ACC112 (cell line): ENCODE measurements at regions not wholly inside any gene's neighbourhood (a gene's known extent, or its start where the extent isn't known, plus 50 kb on each side); places are given as distances from the start of the nearest gene placed in this dataset.

Source experiments
- H2AFZ ChIP-seq: fragments of 200-600 bp; sonication (generic); one replicate; pipeline ENCODE4 v1.6.0; 2017; ENCODE audit warnings: antibody characterized with exemption, low read length; ENCODE audit not compliant: unreplicated experiment
- H3K27ac ChIP-seq: fragments of 200-600 bp; sonication (generic); 2 replicates; pipeline ENCODE4 v1.5.1; 2014; ENCODE audit warnings: low read depth, mild to moderate bottlenecking, antibody characterized with exemption, low read length, moderate library complexity
- H3K27me3 ChIP-seq: fragments of 200-600 bp; sonication (generic); 2 replicates; pipeline ENCODE4 v1.6.1; 2014; ENCODE audit warnings: mild to moderate bottlenecking, antibody characterized with exemption, low read length, moderate library complexity, mixed read lengths; ENCODE audit not compliant: insufficient read depth
- H3K36me3 ChIP-seq: fragments of 200-600 bp; sonication (generic); 2 replicates; pipeline ENCODE4 v1.6.1; 2016; ENCODE audit warnings: mild to moderate bottlenecking, antibody characterized with exemption, low read length, moderate library complexity, mixed read lengths; ENCODE audit not compliant: insufficient read depth
- H3K4me1 ChIP-seq: fragments of 200-600 bp; sonication (generic); one replicate; pipeline ENCODE4 v1.6.1; 2016; ENCODE audit warnings: low read length, mixed read lengths; ENCODE audit not compliant: insufficient read depth, unreplicated experiment, control insufficient read depth
- H3K4me3 ChIP-seq: fragments of 200-600 bp; sonication (generic); 2 replicates; pipeline ENCODE4 v1.5.1; 2014; ENCODE audit warnings: mild to moderate bottlenecking, low read depth, low read length
- H3K79me2 ChIP-seq: fragments of 200-600 bp; sonication (generic); one replicate; pipeline ENCODE4 v1.6.0; 2016; ENCODE audit warnings: low read length; ENCODE audit not compliant: control insufficient read depth, unreplicated experiment, insufficient read depth

DNA sequence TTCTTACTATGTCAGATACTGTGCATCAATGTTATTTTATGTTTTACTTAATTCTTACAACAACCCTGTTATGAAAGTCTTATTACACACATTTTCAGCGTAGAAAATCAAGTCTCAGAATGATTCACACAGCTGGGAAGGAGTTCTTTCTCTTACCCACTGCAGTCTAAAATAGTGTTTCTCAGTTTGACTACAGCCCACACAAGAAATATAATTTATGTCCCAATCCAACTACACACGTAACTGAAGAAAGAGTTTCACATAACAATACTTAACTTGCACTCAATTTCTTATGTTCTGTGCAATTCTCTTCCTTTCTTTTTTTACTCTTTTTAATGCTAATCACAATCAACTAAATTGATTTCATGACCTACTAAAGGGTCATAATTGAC lies 252.8 kb upstream of the ADGRL2 start:
- H3K4me3 ChIP-seq = no peak overlapping the region
- H3K79me2 ChIP-seq = no peaks in the 10 kb centered on the region
- H3K36me3 ChIP-seq = no peaks in the 10 kb centered on the region
- H3K27ac ChIP-seq = no peak overlapping the region
- no peak overlapping the region for H2AFZ ChIP-seq
- peaks cover 16% of the 10 kb centered on the region for H3K4me1 ChIP-seq
- H3K27me3 ChIP-seq = no peaks in the 10 kb centered on the region

DNA sequence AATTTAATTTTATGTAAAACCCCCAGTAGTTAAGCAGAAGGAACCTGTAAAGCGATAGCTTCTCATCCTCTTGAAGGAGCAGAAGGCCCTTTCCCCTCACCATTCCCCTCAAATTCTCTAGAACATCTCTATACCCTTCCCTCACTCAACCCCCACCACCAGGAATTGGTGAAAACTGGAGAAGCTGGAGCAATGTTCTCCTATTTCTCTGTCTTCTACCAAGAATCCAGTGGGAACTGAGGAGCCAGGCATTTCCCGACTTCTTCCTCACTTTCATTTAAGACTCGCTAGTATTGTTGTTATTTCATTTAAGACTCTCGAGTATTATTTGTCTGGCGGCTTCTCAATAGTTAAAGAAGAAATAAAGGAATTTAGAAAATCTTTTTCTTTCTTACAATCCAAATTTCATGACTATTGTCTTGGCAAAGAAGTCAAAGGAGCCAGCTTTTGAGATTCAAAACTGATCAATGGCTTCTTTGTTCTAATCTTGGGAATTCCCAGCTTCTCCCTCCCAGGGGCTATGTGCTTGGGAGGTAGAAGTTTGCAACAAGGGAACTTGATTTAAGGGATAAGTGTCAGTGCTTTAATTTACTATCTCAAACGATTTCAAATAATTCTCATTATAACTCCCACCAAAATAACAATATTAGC lies 253.3 kb upstream of the ADGRL2 start:
- Histone ChIP-seq H3K79me2 (no peaks in the 10 kb centered on the region), H3K27ac (no peak overlapping the region), H3K4me3 (no peak overlapping the region; the same call in 1 of the 2 replicates), H2AFZ (no peak overlapping the region), H3K27me3 (no peaks in the 10 kb centered on the region), H3K4me1 (peaks cover 16% of the 10 kb centered on the region), H3K36me3 (no peaks in the 10 kb centered on the region)

DNA sequence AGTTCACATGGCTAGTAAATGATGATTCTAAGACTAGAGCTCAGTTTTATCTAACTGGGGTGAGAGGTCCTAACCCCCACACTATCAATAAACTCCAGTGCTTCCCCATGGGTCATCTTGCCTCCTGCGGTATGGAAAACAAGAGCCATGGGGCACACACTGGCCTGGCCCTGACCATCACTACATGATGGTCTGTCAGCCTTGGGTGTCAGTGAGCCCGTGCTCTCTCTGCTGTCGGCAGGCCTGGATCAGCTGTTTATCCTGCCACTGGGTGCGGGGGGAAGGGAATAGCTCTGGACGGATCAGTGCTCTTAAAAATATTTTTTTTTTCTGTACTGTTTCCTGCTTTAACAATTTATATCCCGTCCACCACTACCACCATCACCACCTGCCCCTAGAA lies 255.0 kb upstream of the ADGRL2 start:
- Histone ChIP-seq H3K4me3 (no peak overlapping the region), H3K27ac (no peak overlapping the region), H3K27me3 (no peaks in the 10 kb centered on the region), H3K79me2 (no peaks in the 10 kb centered on the region), H3K4me1 (peaks cover 16% of the 10 kb centered on the region), H3K36me3 (no peaks in the 10 kb centered on the region), H2AFZ (no peak overlapping the region)

DNA sequence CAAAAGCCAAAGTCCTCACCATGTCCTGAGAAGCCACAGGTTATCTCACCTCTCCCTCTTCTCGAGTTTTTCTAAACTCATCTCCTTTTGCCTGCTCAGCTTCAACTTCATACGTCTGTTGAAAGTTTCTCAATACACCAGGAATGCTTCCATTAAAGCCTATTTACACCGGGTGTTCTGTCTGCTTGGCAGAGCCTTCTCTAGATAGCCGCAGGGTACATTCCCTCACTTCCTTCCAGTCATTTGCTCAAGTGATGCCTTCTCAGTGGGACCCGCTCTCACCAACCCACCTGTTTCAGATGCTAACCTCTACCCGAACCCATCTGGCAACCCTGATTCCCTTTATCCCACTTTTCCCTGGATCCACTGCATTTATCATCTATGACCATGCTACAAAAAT lies 257.0 kb upstream of the ADGRL2 start:
- Histone ChIP-seq H3K27me3 (no peaks in the 10 kb centered on the region), H3K4me3 (no peak overlapping the region), H3K4me1 (peaks cover 9% of the 10 kb centered on the region), H2AFZ (no peak overlapping the region), H3K36me3 (no peaks in the 10 kb centered on the region), H3K27ac (no peak overlapping the region), H3K79me2 (no peaks in the 10 kb centered on the region)

DNA sequence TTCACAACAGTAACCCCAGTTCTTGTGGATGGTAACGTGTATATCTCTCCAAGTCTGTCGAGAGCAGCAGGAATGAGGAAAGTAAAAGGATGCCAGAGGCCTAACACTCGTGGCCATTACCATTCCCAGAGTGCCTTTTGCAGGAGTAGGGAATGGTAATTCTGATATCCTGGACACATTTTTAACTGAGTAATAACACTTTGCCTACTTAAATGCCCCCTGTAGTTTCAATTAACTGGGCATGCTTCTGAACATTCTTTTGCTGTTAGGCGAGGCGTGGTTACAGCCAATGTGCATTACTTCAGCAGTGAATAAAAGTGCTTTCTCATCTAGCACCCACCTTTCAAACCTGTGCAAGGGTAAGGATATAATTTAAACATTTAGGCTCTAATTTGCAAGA lies 258.5 kb upstream of the ADGRL2 start:
- H3K4me3 ChIP-seq = no peak overlapping the region
- no peak overlapping the region for H3K27ac ChIP-seq
- H3K79me2 ChIP-seq = no peaks in the 10 kb centered on the region
- no peaks in the 10 kb centered on the region for H3K36me3 ChIP-seq
- no peaks in the 10 kb centered on the region for H3K27me3 ChIP-seq
- no peaks in the 10 kb centered on the region for H3K4me1 ChIP-seq
- H2AFZ ChIP-seq = no peak overlapping the region

DNA sequence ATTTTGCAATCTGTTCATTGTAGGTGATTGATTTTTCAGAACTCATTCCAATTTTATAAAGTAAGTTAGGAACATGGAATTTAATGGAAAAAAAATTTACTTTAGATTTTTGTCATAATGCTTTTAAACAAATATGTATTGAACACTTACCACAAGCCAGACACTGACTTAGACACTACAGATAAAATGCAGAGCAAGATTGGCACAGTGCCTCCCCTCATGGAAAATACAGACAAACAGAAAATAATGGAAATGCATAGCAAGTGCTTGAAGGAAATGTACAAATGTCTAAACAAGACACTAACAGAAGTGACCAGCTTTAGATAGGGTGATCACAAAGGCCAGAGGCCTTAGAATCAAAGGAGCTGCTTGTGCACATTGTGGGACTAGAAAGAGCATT lies 260.5 kb upstream of the ADGRL2 start:
- Histone ChIP-seq H3K79me2 (no peaks in the 10 kb centered on the region), H2AFZ (no peak overlapping the region), H3K27ac (no peak overlapping the region), H3K27me3 (no peaks in the 10 kb centered on the region), H3K36me3 (no peaks in the 10 kb centered on the region), H3K4me3 (no peak overlapping the region), H3K4me1 (no peaks in the 10 kb centered on the region)

DNA sequence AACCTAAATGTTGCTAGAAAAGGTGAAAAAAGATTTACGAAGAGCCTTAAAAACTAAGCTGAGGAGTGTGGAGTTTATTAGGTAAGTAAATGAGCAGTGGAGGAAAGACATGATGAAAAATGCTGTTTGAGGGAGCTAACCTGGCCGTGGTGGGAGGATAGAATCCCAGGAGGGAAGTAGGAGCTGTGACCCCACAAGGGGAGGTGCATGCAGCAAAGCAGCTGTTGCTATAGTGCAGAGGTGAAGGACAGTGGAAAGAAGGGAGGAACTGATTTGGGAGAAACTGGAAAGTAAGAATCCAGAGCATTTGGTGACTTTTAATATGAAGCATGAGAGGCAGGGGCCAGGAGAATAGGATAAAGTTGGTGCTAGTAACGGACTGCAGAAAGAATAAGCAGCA lies 271.7 kb upstream of the ADGRL2 start:
- Histone ChIP-seq H3K79me2 (no peaks in the 10 kb centered on the region), H3K4me3 (no peak overlapping the region), H3K36me3 (no peaks in the 10 kb centered on the region), H3K27ac (no peak overlapping the region), H2AFZ (no peak overlapping the region), H3K27me3 (no peaks in the 10 kb centered on the region), H3K4me1 (no peaks in the 10 kb centered on the region)

DNA sequence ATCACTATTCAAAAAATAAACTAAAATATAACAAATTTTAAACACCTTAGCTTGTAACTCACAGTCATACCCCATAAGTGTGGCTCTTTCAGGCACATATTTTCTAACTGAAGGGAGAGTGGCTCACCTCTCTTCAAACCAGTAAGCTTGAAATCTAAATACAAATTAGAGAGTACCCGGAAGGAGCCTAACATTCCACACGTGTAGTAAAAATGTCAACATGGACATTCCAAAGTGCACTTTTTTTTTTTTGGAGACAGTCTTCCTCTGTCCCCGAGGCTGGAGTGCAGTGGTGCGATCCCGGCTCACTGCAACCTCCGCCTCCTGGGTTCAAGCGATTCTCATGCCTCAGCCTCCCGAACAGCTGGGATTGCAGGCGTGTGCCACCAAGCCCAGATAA lies 275.6 kb upstream of the ADGRL2 start:
- Histone ChIP-seq H3K27ac (no peak overlapping the region), H2AFZ (no peak overlapping the region), H3K4me3 (no peak overlapping the region), H3K79me2 (no peaks in the 10 kb centered on the region), H3K36me3 (no peaks in the 10 kb centered on the region), H3K4me1 (no peaks in the 10 kb centered on the region), H3K27me3 (no peaks in the 10 kb centered on the region)

DNA sequence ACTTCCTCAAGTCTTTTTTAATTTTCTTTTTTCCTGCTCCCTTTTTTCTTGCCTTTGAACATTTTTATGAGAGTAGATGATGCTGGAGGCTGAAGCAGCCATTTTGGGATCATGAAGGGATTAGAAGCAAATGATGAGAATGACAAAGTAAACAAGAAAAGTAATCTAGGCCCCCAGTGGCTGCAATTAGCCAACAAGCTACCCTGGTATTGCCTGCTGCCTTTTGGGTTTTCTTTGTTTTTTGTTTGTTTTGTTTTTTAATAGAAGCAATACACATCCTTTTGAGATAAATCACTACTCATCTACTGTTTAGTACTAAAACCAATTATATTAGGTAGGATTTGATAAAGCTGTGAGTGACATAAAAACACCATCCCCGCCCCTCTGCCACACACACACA lies 280.7 kb upstream of the ADGRL2 start:
- Histone ChIP-seq H2AFZ (no peak overlapping the region), H3K79me2 (no peaks in the 10 kb centered on the region)

DNA sequence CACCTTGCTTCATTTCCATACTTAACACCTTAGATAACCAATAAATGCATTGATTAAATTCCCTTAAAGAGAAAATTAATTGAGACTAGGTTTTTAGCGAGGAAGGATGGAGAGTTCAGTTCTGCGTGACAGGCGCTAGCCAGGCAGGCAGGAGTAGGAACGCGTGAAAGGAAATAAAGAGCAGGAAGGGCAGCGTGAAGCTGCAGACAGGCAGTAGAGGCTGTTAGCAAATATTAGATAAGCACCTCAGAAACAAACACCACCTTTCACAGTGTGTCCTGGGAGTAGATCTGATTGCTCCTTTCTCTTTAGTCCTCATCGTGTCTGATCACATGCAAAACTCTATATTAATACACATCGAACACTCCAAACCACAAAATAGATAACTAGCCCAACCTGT lies 282.7 kb upstream of the ADGRL2 start:
- no peaks in the 10 kb centered on the region for H3K36me3 ChIP-seq
- no peaks in the 10 kb centered on the region for H3K4me1 ChIP-seq
- no peak overlapping the region for H3K4me3 ChIP-seq
- H3K27ac ChIP-seq = no peak overlapping the region
- no peaks in the 10 kb centered on the region for H3K79me2 ChIP-seq
- H3K27me3 ChIP-seq = no peaks in the 10 kb centered on the region
- H2AFZ ChIP-seq = no peak overlapping the region

More for the DNA sequence above, 280.7 kb upstream of the ADGRL2 start:
- Histone ChIP-seq H3K4me3 (no peak overlapping the region), H3K4me1 (no peaks in the 10 kb centered on the region), H3K27me3 (no peaks in the 10 kb centered on the region), H3K27ac (no peak overlapping the region), H3K36me3 (no peaks in the 10 kb centered on the region)

DNA sequence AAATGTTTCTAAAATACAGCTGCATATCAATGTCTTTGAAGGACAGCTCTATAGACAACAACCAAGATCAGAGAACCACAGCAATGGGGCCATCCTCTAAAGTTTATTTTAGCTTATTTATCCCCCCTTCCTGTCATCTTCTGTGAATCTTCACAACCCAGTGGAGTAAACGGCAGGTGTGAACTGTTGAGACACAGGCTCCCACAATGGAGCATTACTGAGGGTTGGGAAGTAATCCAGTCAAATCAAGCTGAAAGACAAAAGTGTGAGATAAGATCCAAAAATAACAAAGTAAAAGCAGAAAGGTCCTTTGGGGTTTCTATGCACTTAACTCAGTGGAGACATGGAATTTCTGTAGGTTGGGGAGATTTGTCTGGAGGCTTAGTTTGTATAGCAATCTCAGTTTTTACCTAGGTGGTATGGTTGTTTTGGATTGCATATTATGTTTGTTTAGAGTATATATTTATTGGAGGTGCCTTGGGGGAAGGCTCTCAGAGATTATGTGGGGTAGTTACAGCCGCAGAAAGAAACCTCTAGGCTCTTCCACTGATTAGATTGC lies 286.9 kb upstream of the ADGRL2 start:
- Histone ChIP-seq H3K27me3 (no peaks in the 10 kb centered on the region), H3K4me1 (no peaks in the 10 kb centered on the region), H2AFZ (no peak overlapping the region), H3K36me3 (no peaks in the 10 kb centered on the region), H3K4me3 (no peak overlapping the region), H3K79me2 (no peaks in the 10 kb centered on the region), H3K27ac (no peak overlapping the region)
